ENCODE measurements at regions not wholly inside any gene's neighbourhood (a gene's known extent, or its start where the extent isn't known, plus 50 kb on each side); places are given as distances from the start of the nearest gene placed in this dataset.

DNA sequence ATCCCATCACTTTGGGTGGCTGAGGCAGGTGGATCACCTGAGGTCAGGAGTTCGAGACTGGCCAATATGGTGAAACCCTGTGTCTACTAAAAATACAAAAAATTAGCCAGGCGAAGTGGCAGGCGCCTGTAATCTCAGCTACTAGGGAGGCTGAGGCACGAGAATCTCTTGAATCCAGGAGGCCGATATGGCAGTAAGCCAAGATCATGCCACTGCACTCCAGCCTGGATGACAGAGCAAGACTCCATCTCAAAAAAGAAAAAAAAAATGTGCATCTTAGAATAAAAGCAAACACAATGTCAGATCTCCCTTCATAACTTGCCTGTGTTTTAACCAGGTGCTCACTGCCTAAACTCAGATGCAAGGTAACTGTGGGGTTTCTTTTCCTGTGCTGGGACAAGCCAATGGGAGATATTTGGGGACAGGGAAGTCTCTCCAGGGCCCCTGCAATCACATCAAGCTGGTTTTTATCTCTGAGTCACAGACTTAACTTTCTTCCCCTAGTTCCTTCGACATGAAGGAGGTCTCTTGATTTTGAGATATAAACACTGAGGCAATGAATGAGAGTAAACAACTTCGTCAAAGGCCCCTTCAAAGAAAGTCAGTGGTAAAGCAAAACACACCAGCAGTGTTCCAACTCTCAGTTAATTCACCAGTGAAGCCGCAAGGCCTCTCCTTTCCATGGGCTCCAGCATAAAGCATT lies 99.1 kb downstream of the SNX18 start:
- DNase-seq (ENCODE audit: low read depth in 2 of 2): no peak

GRCh38 chr5:54616031-54616430 lies 98.5 kb downstream of the SNX18 start:
- no peak for DNase-seq (ENCODE audit: low read depth in 2 of 2)

DNA sequence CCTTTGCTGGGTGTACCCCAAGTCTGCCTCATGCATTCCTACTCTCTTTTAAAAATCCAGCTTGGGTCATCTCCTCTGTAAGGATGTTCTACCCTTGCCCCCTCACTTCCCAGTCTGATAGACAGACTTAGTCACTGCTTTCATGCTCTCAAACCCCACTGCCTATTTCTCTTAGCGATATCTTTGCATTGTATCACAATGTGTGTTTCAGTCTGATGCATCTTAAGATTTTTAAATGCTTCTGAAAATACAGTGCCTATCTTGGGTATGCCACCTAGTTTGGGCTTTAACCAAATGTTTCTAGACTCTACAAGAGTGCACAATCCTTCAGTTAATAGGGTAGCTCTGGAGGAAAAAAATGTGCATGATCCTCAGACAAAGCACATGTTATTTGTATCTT lies 97.8 kb downstream of the SNX18 start:
- DNase-seq (ENCODE audit: low read depth in 2 of 2): no peak

DNA sequence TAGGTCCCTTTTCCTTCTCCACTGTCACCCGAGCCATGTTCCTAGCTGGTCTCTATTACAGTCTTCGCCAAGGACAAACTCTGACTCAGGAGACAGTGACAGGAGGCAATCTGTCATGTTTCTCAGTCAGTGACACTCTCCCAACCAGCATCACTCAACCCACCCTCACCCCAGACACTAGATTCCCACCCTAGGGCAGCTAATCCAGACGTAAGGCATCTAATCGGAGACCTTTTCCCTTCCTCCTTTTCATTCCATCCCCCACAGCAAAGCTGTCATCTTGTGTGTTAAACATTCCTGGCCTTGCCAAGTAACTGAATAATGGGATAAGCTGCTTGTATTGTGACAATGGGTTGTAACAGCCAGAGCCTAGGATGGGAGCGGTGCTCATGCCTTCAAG lies 95.2 kb downstream of the SNX18 start:
- no peak for DNase-seq (ENCODE audit: low read depth in 2 of 2)

DNA sequence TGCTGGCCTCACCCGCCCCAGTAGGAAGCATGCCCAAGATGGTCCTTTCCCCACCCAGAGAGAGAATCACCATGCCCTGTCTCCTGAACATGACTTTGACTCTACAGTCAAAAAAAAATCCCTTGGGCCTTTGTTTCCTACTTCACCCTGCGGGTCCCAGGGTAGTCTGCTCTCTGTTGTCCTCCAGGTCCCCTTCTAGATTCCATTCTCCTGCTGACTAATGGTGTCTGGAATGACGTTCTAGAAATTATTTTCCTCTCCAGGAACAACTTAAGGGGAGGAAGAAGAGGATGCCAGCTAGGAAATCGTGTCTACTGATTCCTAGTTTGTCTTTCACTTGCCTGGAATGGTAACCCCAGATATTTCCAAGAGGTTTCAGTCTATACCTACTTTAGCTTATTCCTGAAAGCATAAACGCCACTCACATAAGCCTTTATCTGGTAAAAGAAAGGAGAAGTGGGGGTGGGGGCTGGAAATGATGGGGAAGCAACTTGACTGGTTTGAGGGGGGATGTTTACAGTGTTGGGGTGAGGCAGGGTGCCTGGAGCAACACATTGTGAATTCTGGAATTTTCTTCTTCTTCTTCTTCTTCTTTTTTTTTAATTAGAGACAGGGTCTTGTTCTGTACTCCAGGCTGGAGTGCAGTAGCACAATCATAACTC lies 93.9 kb downstream of the SNX18 start:
- DNase-seq (ENCODE audit: low read depth in 2 of 2): no peak

GRCh38 chr5:54610197-54610944 lies 92.8 kb downstream of the SNX18 start:
- DNase-seq (ENCODE audit: low read depth in 2 of 2): no peak

- no peak for DNase-seq (ENCODE audit: low read depth in 2 of 2)
Observed at GRCh38 chr5:54608423-54609085, 91.0 kb downstream of the SNX18 start.

DNA sequence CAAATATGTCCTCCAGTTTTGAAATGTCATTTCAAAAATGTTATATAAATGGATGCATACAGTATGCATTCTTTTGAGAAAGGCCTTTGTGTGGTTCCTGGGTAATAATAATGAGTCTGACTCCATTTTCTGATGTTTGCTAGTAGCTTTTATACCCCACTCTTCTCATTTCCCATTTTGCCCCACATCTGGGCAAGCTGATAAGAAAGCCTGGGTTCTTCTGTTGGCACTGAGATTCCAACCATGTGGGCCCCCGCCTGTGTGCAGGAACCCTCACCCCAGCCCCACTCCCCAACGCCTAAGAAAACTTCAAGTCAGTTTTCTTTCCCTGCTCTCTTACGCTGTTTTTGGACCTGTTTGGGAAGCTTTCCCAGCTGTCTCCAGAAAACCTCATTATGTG lies 89.4 kb downstream of the SNX18 start:
- DNase-seq (ENCODE audit: low read depth in 2 of 2): no peak

- no peak for DNase-seq (ENCODE audit: low read depth in 2 of 2)
Observed at GRCh38 chr5:54603372-54603771, 85.8 kb downstream of the SNX18 start.

DNA sequence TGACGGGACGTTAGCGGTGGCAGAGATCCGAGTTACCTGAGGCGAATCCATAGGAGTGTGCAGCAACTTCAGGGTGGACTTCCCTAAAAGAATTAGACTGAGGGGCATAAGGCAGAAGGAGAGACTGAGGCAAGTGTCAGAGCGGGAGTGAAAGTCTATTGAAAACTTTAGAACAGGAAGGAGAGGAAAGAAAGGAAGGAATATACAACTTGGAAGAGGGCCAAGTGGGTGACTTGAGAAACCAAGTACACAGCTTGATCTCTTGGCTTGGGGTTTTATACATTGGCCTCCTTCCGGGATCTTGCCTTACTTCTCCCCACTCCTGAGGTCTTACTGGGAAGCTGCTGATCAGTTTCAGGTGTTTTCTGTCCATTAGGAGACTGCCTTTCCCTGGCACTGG lies 84.9 kb downstream of the SNX18 start:
- DNase-seq (ENCODE audit: low read depth in 2 of 2): no peak

DNA sequence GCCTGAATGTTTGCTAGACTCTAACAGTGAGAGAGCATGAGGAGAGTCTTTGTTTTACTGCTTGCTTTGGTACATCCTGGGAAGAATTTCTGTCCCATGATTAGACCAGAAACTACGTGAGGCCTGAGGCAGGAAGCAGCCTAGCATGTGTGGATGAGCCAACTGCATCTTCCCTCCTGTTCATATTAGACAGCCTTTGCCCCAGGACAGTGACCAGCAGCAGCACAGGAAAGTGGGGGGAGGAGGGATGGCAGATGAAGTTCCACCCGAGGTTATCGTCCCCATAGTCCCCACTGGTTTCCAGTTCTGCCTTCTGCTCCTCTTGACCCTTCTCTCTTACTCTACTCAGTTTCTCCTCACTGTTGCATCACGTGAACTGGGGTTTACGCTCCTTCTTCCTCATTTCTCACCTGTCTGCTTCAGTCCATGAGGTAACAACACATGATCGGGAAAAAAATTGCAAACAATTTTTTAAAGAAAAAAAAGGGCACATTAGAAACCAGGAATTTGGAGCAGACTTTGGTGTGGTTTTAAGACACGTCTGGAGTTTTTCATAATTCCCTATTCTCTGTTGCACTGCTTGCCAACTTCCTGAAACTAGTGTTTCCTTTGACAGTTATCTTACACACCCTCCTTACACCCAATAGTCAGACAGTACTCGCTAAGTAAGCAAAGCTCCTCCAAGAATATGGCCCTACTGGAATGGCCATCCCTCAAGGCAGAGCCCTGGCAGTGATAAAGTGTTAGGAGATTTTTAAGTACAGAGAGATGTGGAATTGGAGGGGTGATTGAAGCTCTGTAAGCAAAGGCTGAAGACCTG lies 84.1 kb downstream of the SNX18 start:
- DNase-seq (ENCODE audit: low read depth in 2 of 2): no peak
